Cardiac septum (tissue), 1 donor: ENCODE measurements at regions not wholly inside any gene's neighbourhood (a gene's known extent, or its start where the extent isn't known, plus 50 kb on each side); places are given as distances from the start of the nearest gene placed in this dataset.

Source experiments
- DNase-seq: peaks from one replicate; pipeline ENCODE4 v3.0.0-alpha.2; 2020; ENCODE audit warnings: low spot score
- intact Hi-C: fragments of 100-400 bp; cut with DNase I; formaldehyde crosslinking; loops from one replicate; pipeline ENCODE4 v1.14.0; 2022
- donor health status: DM: no; HTN: no; CAD: no.

DNA sequence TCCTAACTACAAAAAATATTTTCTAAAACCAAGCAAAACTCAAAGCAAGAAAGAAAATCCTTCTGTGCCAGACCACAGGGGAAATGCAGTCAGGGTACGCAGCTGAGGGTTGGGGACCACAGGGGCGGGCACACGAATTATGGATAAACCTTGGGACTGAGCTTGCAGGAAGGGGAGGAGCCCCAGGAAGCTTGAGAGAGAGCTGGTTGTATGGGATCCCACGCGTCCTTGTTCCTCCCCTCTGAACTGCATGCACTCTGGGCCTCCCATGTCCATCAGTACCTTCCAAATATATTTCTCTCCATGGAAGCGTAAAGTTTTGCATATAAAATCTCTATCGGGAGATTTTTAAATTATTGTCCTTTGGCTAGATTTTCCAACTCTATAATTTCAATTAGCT lies 673.4 kb downstream of the TBC1D22A start:
- no peak for DNase-seq
- intact Hi-C loops: no loop called here

DNA sequence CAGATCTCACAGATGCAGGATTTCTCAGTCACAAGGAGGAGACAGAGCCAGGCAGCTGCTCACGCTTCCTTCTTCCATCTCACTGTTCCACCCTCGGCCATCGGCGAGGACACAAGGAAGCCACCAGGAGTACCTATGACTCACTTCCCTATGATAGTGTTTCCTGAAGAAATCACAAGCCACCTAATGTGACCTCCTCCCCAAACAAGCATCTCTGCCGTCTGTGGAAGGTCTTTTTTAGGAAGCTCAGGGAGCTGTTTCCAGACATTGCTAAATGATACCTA lies 672.7 kb downstream of the TBC1D22A start:
- DNase-seq: no peak
- intact Hi-C loops: no loop called here

DNA sequence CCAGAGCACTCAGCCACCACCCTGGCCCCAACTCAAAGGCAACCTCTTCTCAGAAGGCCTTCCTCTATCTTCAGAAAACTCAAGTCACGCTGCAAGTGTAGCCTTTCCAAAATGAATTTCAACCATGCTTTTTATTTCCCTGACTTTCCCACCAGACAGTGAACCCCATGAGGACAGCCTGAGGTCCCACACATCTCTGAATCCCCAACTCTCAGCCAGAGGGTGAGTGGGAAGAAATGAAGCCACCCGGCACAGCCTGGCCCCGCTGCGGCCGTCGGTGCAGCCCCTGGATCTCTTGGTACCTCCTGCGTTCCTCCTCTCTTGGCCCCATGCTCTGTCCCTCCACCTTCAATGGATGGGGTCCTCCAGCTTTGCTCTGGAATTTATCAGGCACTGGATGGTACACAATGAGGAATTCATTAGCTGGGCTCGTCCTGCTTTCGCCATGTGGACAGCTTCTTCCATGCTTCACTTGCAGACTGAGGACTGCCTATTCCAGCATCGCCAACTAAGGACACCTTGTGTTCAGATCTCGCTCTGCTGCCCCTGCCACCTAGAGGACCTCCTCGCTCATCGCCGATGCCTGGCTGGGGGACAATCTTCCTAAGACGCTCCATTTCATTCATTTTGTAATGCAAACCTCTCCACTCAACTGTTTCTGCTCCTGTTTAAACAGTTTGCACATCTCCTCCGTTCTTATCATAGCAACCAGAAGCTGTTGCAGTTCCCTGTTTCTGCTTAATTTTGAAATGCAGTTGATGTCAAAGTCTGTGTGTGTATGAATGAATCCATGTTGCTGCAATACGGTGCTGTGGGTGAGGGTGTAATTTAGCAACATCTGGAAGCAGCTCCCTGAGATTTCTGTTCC lies 672.1 kb downstream of the TBC1D22A start:
- no peak for DNase-seq
- intact Hi-C loops: no loop called here

DNA sequence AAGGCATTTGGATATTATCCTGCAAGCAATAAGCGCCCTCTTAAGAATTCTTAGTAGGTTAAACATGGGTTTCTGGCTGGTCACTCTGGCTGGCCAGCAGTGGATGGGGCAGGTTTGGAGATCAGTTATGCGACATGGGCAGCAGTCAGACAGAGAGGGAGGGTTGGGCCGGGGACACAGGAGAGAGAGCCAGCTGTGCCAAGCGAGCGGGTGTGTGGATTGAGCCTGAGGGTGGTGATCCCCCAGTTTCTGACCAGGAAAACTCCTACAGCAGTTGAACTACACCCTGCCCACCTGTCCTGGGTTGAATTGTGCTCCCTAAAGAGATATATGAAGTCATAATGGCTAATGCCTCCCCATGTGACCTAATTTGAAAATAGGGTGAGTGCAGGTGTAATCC lies 671.2 kb downstream of the TBC1D22A start:
- no peak for DNase-seq
- intact Hi-C loops: no loop called here

DNA sequence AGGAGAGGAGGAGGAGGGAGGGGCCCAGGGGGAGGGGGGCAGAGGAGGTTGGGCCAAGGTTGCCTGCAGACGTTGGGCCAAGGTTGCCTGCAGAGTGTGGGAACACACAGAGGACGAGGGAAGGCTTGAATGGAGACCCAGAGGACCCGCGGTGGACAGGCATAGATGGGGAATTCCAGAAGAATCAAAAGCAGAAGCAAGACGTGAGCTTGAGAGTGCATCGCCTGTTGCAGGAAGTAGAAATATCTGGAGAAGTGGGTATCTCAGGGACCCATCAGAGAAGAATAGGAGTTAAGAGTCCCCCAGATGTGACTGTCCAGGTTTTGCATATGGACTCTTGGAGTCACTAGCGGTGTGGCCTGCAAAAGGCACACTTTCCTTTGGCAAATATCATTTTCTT lies 670.2 kb downstream of the TBC1D22A start:
- peak; percentile 15 for DNase-seq
- intact Hi-C loops: no loop called here

DNA sequence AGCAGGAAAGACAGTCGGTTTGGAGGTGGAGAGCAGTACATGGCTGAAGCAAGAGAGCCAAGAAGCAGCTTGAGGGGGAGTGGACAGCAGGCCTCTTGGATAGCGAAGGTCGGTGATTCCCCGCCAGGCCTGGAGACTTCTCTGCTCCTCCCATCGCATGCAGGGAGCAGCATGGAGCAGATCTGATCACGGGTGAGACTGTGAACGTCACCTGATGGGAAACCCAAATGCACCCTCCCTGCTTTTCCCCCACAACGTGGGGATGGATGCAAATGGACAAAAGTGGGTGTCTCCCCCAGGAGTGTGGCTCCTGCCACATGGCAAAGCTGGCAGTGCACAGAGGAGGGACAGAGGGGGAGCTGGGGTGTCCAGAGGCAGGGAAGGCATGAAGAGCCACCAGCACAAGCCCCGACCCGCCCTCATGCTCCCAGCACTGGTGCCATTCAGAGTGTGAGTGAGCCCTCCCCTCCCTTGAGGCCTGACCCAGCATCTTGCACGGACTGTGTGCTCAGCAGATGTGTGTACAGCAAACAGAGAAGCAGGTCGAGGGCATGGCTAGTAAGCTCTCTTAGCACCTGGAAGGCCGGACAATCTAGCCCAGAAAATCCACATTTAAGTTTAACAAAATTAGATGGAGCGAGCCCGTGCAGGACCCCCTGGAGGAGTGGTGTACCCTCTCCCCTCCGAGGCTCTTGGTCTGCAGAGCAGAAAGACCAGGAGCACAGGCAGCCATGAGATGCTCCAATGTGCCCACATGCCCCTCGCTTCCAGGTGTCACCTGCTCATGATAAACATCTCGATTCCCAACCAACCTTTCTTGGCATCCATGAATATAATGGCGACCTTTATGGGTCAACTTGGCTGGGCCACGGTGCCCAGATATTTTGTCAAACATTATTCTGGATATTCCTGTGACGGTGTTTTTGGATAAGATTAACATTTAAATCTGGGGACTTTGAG lies 661.7 kb downstream of the TBC1D22A start:
- peak; percentile 53 for DNase-seq
- intact Hi-C loops: no loop called here

DNA sequence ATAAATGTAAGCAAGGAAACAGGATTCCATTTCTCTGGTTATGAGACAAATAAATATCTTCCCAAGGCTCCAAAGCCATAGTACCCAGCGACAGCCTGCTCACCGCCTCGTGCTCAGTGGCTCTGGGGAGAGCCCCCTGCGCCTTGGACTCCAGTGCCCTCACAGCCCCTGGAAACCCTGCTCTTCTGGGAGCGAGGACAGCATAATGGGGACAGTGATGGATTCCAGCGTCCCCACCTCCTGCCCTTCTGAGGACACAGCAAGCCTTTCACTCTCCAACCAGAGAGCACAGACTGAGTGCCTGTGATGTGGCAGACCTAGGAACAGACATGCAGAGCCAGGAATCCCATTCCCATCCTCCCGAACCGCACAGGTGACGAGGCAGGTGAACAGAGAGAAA lies 660.8 kb downstream of the TBC1D22A start:
- intact Hi-C loops: no loop called here
- DNase-seq: peak; percentile 19

DNA sequence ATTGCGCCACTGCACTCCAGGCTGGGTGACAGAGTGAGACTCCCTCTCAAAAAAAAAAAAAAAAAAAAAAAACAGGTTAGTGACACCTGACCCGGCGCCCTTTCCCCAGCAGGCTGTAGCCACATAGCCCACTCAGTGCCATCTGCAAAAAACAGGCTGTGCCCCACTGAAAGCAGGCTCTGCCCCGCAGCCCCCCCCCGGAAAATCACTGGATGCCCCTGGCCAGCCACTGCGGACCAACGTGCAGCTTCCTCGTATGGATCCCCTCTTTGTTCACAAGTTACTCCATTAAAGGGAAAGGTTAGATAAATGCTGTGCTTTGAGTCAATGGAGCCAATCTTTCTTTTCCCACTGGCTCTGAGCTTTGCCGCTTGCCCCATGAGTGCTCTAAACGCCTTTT lies 660.3 kb downstream of the TBC1D22A start:
- peak; percentile 7 for DNase-seq

DNA sequence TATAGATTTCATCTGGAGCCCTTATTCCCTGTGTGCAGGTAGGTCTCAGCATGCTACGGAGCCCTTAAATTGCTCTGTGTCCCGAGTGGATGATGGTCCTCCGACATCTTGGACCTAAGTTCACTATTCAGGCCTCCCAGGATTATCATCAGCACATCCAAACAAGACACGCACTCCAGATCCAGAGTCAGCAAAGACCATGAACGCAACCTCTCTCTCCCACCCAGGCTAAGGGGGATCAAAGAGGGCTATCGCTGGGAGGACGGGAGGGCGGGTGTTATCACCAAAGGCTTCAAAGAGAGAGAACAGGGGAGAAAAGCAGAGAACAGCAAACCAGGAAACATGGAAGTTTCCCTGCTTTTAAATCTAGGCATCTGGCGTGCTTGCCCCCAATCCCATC lies 659.4 kb downstream of the TBC1D22A start:
- intact Hi-C loops: no loop called here
- DNase-seq: peak; percentile 31

More for the DNA sequence above, 660.3 kb downstream of the TBC1D22A start:
- intact Hi-C loops: no loop called here

DNA sequence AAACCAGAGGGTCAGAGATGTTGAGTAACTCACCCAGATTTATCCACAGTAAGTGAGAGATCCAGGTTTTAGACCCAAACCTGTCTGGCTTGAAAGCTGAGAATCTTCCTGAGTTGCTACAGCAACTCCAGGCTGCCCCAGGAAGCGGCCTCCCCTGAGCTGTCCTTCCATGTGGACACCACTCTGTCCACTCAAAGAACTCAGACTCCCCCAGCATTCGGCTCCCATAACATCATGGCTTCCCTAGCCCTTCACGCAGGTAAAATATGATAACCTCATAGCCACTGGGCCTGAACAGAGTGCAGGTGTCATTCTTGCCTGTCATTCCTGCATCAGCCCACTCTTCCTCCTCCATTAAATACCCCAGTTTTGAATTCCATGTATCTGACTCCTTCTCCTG lies 657.8 kb downstream of the TBC1D22A start:
- intact Hi-C loops: no loop called here
- peak; percentile 68 for DNase-seq

DNA sequence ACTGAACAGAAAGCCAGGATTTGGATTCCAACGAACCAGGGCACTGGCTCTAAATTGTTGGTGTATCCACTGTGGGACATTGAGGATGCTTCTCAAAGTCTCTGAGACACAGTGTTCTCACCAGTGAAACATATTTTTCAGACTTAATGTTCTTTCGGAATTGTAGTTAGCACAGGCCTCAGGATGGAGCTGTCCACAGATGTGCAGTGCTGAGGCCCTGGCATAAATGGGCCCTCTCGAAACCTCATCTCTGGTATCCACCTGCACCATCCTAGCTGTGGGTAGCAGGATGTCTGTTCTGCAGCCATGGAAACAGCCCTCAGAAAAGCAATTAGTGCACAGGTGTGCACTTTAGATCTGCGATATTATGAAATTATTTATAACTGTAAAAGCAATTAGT lies 656.8 kb downstream of the TBC1D22A start:
- DNase-seq: no peak
- intact Hi-C loops: no loop called here

DNA sequence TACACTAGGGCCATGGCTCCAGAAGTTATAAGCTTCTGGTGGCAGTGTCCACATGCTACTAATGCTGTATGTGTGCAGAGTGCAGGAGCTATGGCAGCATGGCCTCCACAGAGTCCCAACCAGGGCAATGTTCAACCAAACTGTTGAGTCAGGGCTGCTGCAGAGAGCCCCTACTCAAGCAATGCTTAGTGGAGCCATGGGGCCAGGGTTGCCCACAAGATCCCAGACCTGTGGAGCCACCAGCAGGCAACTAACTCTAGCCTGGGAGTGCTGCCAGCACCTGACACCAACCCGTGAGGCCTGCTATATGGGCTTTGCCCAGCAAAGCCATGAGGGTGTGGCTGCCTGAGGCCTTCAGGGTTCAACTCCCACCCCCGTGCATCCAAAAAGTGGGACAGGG lies 655.2 kb downstream of the TBC1D22A start:
- peak; percentile 49 for DNase-seq
- intact Hi-C loops: no loop called here

DNA sequence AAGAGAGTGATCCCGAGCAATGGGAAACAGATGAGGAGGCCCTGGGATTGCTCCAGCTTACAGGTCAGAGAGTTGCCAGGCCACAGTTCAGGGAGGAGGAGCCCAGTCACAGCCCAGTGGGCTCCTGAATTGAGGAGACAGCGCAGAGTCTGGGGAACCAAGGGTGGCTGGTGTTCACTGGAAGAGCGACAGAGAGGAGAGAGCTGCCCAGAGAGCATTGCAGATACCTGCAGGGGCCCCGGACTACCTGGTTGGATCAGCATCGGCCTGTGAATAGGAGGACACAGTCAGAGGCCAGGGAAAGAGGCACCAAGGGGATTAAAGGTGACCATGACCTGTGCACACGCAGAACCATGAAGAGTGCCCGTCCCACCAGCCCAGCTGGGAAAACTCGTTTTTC lies 648.6 kb downstream of the TBC1D22A start:
- intact Hi-C loops: no loop called here
- DNase-seq: no peak

DNA sequence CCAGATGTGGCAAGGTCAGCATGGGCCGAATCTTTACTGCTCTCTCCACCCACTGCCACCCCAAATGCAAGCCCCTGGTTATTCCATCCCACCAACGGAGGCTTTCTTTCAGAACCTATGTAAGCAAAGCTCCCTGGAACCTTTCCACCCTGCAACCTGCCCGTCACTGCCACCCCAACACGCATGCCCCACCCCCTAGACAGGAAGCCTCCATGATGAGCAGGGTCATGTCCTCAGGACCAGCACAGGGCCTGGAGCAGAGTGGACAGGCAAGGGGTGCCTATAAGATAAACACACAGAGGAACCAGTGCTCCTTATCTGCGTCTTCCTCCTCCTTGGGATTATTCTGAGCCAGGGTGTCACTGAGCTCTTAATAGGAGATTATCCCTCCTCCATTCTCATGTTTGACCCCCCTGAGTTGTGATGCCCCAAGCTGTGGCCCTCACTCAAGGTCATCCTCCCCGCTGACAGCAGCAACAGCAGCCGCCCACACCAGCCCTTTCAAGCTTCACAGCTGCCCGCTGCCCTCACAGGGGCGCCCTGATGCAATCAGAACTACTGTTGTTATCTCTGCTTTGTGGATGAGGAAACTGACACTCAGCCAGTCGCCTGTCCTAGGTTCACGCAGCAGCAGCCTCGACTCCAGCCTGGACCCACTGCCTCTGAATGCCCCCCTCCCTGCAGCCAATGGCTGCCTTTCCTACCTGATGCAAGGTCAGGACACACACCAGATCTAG lies 647.3 kb downstream of the TBC1D22A start:
- intact Hi-C loops: loop anchor here (10.0 kb wide), 1 partner anchor 295 kb away; no protein-coding TSS in a partner anchor
- peak; percentile 55 for DNase-seq

DNA sequence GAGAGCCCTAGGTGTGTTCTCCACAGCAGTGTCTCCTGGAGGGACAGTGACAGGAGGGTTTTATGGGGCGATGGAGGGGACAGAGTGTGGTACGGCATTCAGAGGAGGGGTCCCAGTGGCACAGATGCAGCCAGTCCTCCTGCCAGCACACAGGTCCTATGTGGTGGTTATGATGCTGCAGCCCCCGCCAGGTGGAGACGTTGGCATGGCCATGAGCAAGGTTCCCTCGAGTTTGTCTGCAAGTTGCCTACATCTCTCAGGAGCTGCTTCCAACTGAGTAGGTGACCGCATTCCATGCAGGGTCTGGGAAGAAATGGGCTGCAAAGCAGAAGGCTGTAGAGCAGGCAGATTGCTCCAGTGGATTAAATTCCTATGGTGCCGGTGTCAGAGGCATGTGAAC lies 646.0 kb downstream of the TBC1D22A start:
- intact Hi-C loops: loop anchor here (10.0 kb wide), 1 partner anchor 294 kb away; no protein-coding TSS in a partner anchor
- DNase-seq: peak; percentile 55

DNA sequence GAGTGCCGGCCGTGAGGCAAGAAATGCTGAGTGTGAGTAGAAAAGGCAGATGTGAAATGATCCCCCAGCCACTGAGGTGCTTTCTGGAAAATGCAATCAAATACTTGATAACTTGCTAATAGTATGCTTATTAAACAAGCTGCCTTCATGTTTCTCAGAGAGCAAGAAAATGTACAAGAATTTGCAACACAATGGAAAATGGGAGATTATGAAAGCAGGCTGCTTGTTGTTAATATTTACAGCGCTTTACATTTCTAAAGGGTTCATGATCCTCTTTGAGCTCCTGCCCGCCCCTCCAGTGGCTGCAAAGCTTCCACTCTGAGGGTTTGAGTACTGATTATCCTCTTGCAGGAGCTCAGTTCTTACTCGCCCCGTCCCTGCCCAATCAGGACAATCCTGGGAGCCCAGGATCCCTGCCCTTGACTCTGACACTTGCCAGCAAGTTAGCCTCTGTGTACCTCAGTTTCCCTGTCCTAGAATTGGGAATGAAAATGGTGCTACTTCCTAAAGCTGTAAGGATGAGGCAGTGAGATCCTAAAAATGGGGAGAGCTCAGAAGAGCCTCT lies 645.1 kb downstream of the TBC1D22A start:
- DNase-seq: peak; percentile 35
- intact Hi-C loops: loop anchor here (10.0 kb wide), 1 partner anchor 293 kb away; no protein-coding TSS in a partner anchor

DNA sequence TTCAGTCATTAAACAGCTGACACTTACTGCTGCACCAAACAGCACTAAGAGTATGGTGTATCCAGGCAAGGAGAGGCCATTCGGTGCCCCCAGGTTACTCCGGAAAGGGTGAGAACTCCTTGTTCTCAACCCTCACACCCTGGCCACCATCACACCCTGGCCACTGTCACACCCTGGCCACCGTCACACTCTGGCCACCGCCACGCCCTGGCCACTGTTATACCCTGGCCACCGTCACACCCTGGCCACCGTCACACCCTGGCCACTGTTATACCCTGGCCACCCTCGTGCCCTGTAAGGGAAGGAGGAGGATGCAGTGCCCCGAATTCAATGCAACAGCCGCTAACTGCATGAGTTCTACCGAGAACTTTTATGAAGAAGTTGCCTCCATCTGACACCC lies 644.4 kb downstream of the TBC1D22A start:
- peak; percentile 26 for DNase-seq

DNA sequence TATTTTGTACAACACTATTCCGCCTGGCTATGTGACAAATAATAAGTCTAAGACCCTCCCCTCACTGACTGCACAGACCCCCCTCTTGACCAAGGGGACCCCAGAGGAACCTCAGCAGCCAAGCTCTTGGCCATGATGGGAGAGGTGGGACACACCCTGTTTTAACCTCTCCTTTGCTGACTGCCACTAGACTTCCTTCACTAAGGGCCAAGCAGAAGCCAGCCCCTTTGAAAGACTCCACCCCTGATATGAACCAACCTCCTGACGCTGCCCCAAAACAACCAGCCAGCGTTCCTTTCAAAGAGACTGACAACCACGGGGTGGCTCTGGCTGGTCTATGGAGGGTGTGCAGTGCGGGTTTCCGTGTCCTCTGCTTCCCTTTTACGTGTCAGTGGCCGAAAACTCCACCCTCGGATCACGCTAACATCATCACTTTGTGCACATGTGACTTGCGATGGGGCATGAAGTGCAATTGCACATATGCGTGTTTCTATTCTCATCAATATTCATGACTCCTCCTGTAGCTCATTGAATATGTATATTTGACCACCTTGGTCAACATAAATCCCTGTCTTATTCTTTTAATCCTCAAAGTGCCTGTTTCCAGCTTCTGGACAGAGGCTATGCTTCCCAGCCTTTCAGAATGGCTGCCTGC lies 643.9 kb downstream of the TBC1D22A start:
- DNase-seq: peak; percentile 38
- intact Hi-C loops: loop anchor here (10.0 kb wide), 1 partner anchor 292 kb away; no protein-coding TSS in a partner anchor

More for the DNA sequence above, 644.4 kb downstream of the TBC1D22A start:
- intact Hi-C loops: loop anchor here (10.0 kb wide), 1 partner anchor 292 kb away; no protein-coding TSS in a partner anchor

DNA sequence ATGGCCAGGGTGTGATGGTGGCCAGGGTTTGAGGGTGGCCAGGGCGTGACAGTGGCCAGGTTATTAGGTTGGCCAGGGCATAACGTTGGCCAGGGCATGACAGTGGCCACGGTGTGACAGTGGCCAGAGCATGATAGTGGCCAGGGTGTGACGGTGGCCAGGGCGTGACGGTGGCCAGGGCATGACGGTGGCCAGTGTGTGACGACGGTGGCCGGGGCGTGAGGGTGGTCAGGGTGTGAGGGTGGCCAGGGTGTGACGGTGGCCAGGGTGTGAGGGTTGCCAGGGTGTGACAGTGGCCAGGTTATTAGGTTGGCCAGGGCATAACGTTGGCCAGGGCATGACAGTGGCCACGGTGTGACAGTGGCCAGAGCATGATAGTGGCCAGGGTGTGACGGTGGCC lies 642.8 kb downstream of the TBC1D22A start:
- intact Hi-C loops: loop anchor here (10.0 kb wide), 1 partner anchor 290 kb away; no protein-coding TSS in a partner anchor

More for the DNA sequence above, 642.8 kb downstream of the TBC1D22A start:
- DNase-seq: peak; percentile 12
